Stimulated activated CD8-positive, alpha-beta memory T cell treated with anti-CD3 and anti-CD28 coated beads, Interleukin-2, amount 100 ng/mL, for 1 hour (primary cell): ENCODE measurements at regions not wholly inside any gene's neighbourhood (a gene's known extent, or its start where the extent isn't known, plus 50 kb on each side); places are given as distances from the start of the nearest gene placed in this dataset.

Source experiments
- DNase-seq, 2 donors: peaks; one replicate each; pipeline ENCODE4 v3.0.0-alpha.2; 2020; ENCODE audit warnings: low read depth in 2 of 2

GRCh38 chr17:77488531-77489238, 347.9 kb downstream of the SEC14L1 start:
- no peak for DNase-seq

- DNase-seq, result no peak
Measured at GRCh38 chr17:77489239-77489892, 348.6 kb downstream of the SEC14L1 start.

DNA sequence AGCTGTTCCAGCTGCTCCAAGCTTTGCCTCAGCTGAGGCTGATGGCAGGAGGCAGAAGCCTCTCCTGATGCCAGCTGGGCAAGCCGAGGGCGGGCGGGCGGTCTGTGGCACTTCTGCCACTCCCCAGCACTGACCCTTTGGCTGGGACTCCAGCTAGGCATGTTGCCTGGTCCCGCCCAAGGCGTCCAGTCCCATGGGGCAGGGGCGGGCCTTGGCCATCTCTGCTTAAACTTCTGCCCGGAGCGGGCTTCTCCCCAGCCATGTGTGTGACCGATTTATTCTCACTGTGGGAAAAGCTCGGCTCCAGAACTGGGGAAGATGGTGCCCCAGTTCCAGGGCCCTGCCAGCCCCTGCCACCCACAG, 349.1 kb downstream of the SEC14L1 start:
- no peak for DNase-seq

- DNase-seq, result no peak
Measured at GRCh38 chr17:77490361-77491183, 349.8 kb downstream of the SEC14L1 start.

- DNase-seq, result no peak
Measured at GRCh38 chr17:77491921-77492445, 351.2 kb downstream of the SEC14L1 start.

- no peak for DNase-seq
Measured at GRCh38 chr17:77492446-77493237, 351.9 kb downstream of the SEC14L1 start.

GRCh38 chr17:77493238-77493820, 352.6 kb downstream of the SEC14L1 start:
- no peak for DNase-seq

- DNase-seq, result no peak
Measured at GRCh38 chr17:77493901-77494663, 353.3 kb downstream of the SEC14L1 start.

DNA sequence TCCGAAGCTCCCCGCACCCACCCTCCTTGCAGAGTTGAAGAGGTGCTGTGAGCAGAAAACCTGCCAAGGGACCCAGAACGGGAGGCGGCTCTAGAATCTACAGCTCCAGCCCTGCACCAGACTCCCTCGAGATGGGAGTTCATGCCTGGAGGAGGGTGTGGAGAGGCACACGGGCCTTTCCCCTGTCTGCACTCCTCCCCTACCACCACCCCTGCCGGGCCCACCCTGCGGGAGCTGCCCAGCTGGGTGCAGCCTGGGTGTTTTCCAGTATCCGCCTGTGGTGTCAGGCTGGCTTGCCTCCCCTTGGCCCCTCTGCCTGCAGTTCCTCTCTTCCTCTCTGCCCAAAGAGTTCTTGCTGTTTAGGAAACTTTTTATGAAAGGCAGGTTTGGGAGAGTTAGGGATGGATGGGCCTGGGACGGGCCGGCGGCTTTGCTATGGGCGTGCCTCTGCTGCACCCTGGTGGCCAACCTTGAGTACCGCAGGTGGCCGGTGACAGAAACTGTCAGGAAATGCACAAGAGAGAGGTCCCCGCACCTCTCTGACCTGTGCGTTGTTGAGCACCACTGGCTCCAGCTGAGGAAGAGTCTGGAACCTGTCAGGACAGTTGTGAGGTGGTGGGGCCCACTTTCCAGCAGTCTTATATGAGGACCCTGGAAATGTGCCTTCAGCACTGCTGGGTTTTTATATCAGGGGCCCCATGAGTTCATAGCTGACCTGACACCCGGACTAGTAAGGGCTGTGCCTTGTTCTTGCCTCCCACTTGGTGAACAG, 354.1 kb downstream of the SEC14L1 start:
- peak; percentile 41 to 49 for DNase-seq

GRCh38 chr17:77495575-77495974, 354.8 kb downstream of the SEC14L1 start:
- DNase-seq, result no peak

DNA sequence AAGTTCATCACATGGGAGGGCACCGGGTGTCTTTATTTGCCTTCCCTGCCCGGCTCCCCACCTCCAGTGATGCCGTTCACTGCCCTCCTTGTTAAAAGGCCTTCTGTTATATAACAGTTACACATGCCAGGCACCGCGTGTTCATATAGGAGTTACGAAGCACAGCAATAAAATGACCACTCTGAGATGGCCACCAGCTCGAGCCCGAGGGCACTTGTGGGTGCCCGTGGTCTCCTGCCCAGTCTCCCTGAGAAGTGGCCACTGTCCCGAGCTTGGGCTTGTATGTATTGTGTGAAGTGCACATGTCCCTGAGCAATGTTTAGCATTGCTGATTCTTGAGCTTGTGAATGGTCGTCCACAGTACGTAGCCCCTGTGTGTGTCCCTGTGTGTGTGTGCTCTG, 355.6 kb downstream of the SEC14L1 start:
- DNase-seq, result no peak

DNA sequence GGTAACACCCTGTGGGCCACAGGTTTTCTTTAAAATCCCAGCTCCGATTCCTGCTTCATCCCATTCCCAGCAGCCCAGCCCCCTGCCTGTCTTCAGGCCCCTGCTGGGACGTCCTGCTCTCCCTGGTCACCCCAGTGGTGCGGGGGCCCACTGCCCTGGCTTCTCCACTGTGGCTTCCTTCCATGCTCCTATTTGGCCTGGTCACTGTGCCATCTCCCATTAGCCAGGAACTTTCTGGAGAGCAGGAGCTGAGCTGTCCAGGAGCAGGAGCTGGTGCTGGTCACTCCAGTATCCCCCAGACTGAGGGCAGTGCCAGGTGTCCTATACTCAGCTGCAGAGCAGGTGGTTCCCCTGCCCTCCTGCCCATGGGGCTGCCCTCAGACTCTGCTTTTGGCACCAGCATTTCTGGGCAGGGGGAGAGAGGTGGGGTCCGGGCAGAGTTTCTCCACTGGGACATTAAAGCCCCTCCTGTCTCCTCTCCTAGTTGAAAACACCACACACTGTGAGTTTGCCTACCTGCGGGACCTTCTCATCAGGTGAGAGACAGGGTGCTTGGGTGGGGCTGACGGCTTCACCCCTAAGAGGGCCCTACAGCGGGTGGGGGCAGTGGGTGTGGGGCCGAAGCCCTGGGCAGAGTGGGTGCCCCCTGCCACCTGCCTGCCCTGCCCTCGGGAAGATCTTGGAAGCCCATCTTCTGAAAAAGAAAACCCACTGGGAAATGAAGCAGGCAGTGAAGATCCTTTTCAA, 356.2 kb downstream of the SEC14L1 start:
- DNase-seq, result no peak

- DNase-seq, result no peak
Measured at GRCh38 chr17:77497578-77497934, 356.8 kb downstream of the SEC14L1 start.

DNA sequence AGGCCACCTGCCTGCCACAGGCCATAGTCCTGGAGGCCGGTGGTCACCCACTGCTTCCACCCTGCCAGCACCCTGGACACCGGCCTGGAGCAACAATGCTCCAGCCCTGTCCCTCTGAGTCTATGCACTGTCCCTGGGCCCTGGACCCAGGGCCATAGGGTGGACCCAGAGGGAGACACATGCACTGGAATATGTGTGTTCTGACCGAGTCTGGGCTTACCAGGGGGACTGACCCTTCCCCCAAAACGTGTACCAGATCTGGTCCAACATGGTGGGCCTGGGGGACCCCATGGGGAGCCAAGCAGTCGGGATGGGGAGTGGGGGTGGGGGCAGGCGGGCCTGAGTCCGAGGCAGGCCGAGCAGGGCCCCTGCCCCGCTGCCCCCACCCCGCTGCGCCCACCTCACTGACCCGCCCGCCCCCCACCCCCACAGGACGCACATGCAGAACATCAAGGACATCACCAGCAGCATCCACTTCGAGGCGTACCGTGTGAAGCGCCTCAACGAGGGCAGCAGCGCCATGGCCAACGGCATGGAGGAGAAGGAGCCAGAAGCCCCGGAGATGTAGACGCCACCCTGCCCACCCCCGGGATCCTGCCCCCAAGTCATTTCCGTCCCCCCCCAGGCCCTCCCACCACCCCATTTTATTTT, 357.4 kb downstream of the SEC14L1 start:
- no peak for DNase-seq

GRCh38 chr17:77498791-77499698, 358.3 kb downstream of the SEC14L1 start:
- no peak for DNase-seq

GRCh38 chr17:77499699-77500435, 359.1 kb downstream of the SEC14L1 start:
- DNase-seq, result no peak

DNA sequence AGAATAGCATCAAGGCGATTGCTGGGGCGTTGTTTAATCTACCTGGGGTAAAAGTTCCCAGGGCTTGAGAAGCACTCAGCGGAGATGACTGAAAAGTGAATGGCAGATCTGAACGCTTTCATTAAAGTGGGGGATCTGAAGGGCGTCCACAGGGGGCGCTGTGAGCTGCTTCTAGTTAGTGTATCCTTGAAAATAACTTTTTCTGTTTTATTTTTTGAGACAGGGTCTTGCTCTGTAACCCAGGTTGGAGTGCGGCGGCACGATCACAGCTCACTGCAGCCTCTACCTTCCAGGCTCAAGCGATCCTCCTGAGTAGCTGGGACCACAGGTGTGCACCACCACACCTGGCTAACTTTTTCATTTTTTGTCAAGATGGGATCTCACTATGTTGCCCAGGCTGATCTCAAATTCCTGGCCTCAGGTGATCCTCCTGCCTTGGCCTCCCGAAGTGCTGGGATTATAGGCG, 360.4 kb downstream of the SEC14L1 start:
- DNase-seq, result no peak
